Peyer's patch (tissue), 4 donors: ENCODE measurements at regions not wholly inside any gene's neighbourhood (a gene's known extent, or its start where the extent isn't known, plus 50 kb on each side); places are given as distances from the start of the nearest gene placed in this dataset.
A peak's percentile ranks its signal among the peaks of the same experiment; 100 is the strongest.

Source experiments
- DNase-seq, 3 donors: peaks; one replicate each; pipeline ENCODE4 v3.0.0-alpha.2; 2017 to 2019
- H3K27ac ChIP-seq, 4 donors: fragments of 200-600 bp; sonication (generic); one replicate each; pipeline ENCODE4 v1.5.1; 2016 to 2019
- H3K27me3 ChIP-seq, 2 donors: fragments of 200-600 bp; sonication (generic); one replicate each; pipeline ENCODE4 v1.5.1; 2019
- H3K36me3 ChIP-seq, 3 donors: fragments of 200-600 bp; sonication (generic); one replicate each; pipeline ENCODE4 v1.5.1; 2016 to 2019
- H3K4me1 ChIP-seq, 4 donors: fragments of 200-600 bp; sonication (generic); one replicate each; pipeline ENCODE4 v1.5.1; 2016 to 2019
- H3K4me3 ChIP-seq, 4 donors: fragments of 200-600 bp; sonication (generic); 1 replicate in 3 of 4; 2 replicates in 1 of 4; pipeline ENCODE4 v1.5.1; 2016 to 2019; ENCODE audit warnings: mild to moderate bottlenecking in 1 of 4
- H3K9me3 ChIP-seq, 4 donors: fragments of 200-600 bp; sonication (generic); one replicate each; pipeline ENCODE4 v1.5.1; 2016 to 2019; ENCODE audit warnings: mild to moderate bottlenecking in 1 of 4
- CTCF ChIP-seq, 6 experiments: fragments of 450-650 bp in 4 of 6; fragments of 200-600 bp in 2 of 6; sonication (generic) in 1 of 6; IDR thresholded peaks; one replicate each; pipeline ENCODE4 v1.5.1; 2017 to 2019; ENCODE audit warnings: antibody characterized with exemption in 6 of 6, mild to moderate bottlenecking in 3 of 6, moderate library complexity in 1 of 6
- POLR2A ChIP-seq, 2 donors: fragments of 450-650 bp; IDR thresholded peaks; one replicate each; pipeline ENCODE4 v1.5.1; 2017; ENCODE audit warnings: antibody characterized with exemption in 2 of 2, mild to moderate bottlenecking in 2 of 2, moderate library complexity in 2 of 2

- no peak for TF ChIP-seq CTCF (IDR thresholded peaks at IDR 0.05)
- TF ChIP-seq POLR2A (IDR thresholded peaks at IDR 0.05), result no peak
- no peak for DNase-seq
- Histone ChIP-seq H3K27me3 (no peaks in the 10 kb centered on the region), H3K27ac (peak overlapping the region in 3 of 4 donors; percentile 38 to 70 (median 63)), H3K9me3 (no peaks in the 10 kb centered on the region), H3K4me3 (no peak overlapping the region), H3K4me1 (peaks cover 0 to 39% (median 2%) of the 10 kb centered on the region in 4 donors), H3K36me3 (no peaks in the 10 kb centered on the region)
Measured at GRCh38 chr12:124681779-124682391, 114.5 kb upstream of the NCOR2 start.

- TF ChIP-seq CTCF (IDR thresholded peaks at IDR 0.05) (peak in 4 of 6 experiments; percentile 12 to 25 (median 20)), POLR2A (IDR thresholded peaks at IDR 0.05) (no peak)
- H3K36me3 ChIP-seq, result no peaks in the 10 kb centered on the region
- peaks cover 0 to 39% (median 2%) of the 10 kb centered on the region in 4 donors for H3K4me1 ChIP-seq
- peak overlapping the region in 3 of 4 donors; percentile 38 to 70 (median 63) for H3K27ac ChIP-seq
- no peak overlapping the region for H3K4me3 ChIP-seq
- H3K27me3 ChIP-seq, result no peaks in the 10 kb centered on the region
- no peak for DNase-seq
- no peaks in the 10 kb centered on the region for H3K9me3 ChIP-seq
Measured at GRCh38 chr12:124680863-124681778, 113.7 kb upstream of the NCOR2 start.

- H3K27ac ChIP-seq, result peak overlapping the region in 1 of 4 donors; percentile 31
- no peaks in the 10 kb centered on the region for H3K36me3 ChIP-seq
- H3K9me3 ChIP-seq, result no peaks in the 10 kb centered on the region
- H3K27me3 ChIP-seq, result no peaks in the 10 kb centered on the region
- peaks cover 0 to 37% (median 2%) of the 10 kb centered on the region in 4 donors for H3K4me1 ChIP-seq
- H3K4me3 ChIP-seq, result no peak overlapping the region
- no peak for TF ChIP-seq POLR2A (IDR thresholded peaks at IDR 0.05)
- TF ChIP-seq CTCF (IDR thresholded peaks at IDR 0.05), result no peak
- DNase-seq, result no peak
Measured at GRCh38 chr12:124679533-124680371, 112.3 kb upstream of the NCOR2 start.

- H3K27me3 ChIP-seq, result no peaks in the 10 kb centered on the region
- no peaks in the 10 kb centered on the region for H3K9me3 ChIP-seq
- peak overlapping the region in 1 of 4 donors; percentile 31 for H3K27ac ChIP-seq
- no peak for DNase-seq
- H3K36me3 ChIP-seq, result no peaks in the 10 kb centered on the region
- peaks cover 0 to 31% (median 2%) of the 10 kb centered on the region in 4 donors for H3K4me1 ChIP-seq
- no peak overlapping the region for H3K4me3 ChIP-seq
- no peak for TF ChIP-seq CTCF (IDR thresholded peaks at IDR 0.05)
- no peak for TF ChIP-seq POLR2A (IDR thresholded peaks at IDR 0.05)
Measured at GRCh38 chr12:124679047-124679446, 111.6 kb upstream of the NCOR2 start.

- DNase-seq, result no peak
- TF ChIP-seq CTCF (IDR thresholded peaks at IDR 0.05), result no peak
- TF ChIP-seq POLR2A (IDR thresholded peaks at IDR 0.05), result no peak
- H3K27ac ChIP-seq, result no peak overlapping the region
- H3K9me3 ChIP-seq, result no peaks in the 10 kb centered on the region
- H3K36me3 ChIP-seq, result no peaks in the 10 kb centered on the region
- H3K27me3 ChIP-seq, result no peaks in the 10 kb centered on the region
- no peak overlapping the region for H3K4me3 ChIP-seq
- peaks cover 0 to 31% (median 2%) of the 10 kb centered on the region in 4 donors for H3K4me1 ChIP-seq
Measured at GRCh38 chr12:124678421-124678893, 111.0 kb upstream of the NCOR2 start.
